ENCODE measurements at regions not wholly inside any gene's neighbourhood (a gene's known extent, or its start where the extent isn't known, plus 50 kb on each side); places are given as distances from the start of the nearest gene placed in this dataset.

- peaks cover 6% of the 10 kb centered on the region for H3K4me1 ChIP-seq (ENCODE audit: insufficient read depth, poor library complexity, severe bottlenecking)
- no peak overlapping the region for H3K27ac ChIP-seq (ENCODE audit: poor library complexity, severe bottlenecking)
- no peaks in the 10 kb centered on the region for H3K9me3 ChIP-seq (ENCODE audit: severe bottlenecking)
- H3K27me3 ChIP-seq (ENCODE audit: insufficient read depth, poor library complexity, severe bottlenecking) = no peaks in the 10 kb centered on the region
- H3K4me3 ChIP-seq (ENCODE audit: severe bottlenecking) = no peak overlapping the region
- no peaks in the 10 kb centered on the region for H3K36me3 ChIP-seq (ENCODE audit: low read depth)
- no peak for TF ChIP-seq CTCF (IDR thresholded peaks at IDR 0.05; ENCODE audit: poor library complexity, severe bottlenecking)
- ATAC-seq (ENCODE audit: low read depth) (no peak), DNase-seq (ENCODE audit: low spot score) (no peak)
Measured at GRCh38 chr6:169083508-169083874, 170.2 kb downstream of the THBS2 start.

GRCh38 chr6:169082817-169083507 lies 170.7 kb downstream of the THBS2 start:
- DNase-seq (ENCODE audit: low spot score) = no peak
- ATAC-seq (ENCODE audit: low read depth) = no peak
- H3K4me1 ChIP-seq (ENCODE audit: insufficient read depth, poor library complexity, severe bottlenecking) = peaks cover 6% of the 10 kb centered on the region
- no peak overlapping the region for H3K4me3 ChIP-seq (ENCODE audit: severe bottlenecking)
- TF ChIP-seq CTCF (IDR thresholded peaks at IDR 0.05; ENCODE audit: poor library complexity, severe bottlenecking) = no peak
- no peaks in the 10 kb centered on the region for H3K27me3 ChIP-seq (ENCODE audit: insufficient read depth, poor library complexity, severe bottlenecking)
- H3K36me3 ChIP-seq (ENCODE audit: low read depth) = no peaks in the 10 kb centered on the region
- no peaks in the 10 kb centered on the region for H3K9me3 ChIP-seq (ENCODE audit: severe bottlenecking)
- H3K27ac ChIP-seq (ENCODE audit: poor library complexity, severe bottlenecking) = no peak overlapping the region

GRCh38 chr6:169082093-169082492 lies 171.6 kb downstream of the THBS2 start:
- TF ChIP-seq CTCF (IDR thresholded peaks at IDR 0.05; ENCODE audit: poor library complexity, severe bottlenecking) = no peak
- DNase-seq (ENCODE audit: low spot score) (no peak), ATAC-seq (ENCODE audit: low read depth) (no peak)

GRCh38 chr6:169081248-169081647 lies 172.4 kb downstream of the THBS2 start:
- Histone ChIP-seq H3K4me1 (ENCODE audit: insufficient read depth, poor library complexity, severe bottlenecking) (peaks cover 6% of the 10 kb centered on the region), H3K4me3 (ENCODE audit: severe bottlenecking) (no peak overlapping the region), H3K36me3 (ENCODE audit: low read depth) (no peaks in the 10 kb centered on the region), H3K27ac (ENCODE audit: poor library complexity, severe bottlenecking) (no peak overlapping the region), H3K27me3 (ENCODE audit: insufficient read depth, poor library complexity, severe bottlenecking) (no peaks in the 10 kb centered on the region), H3K9me3 (ENCODE audit: severe bottlenecking) (no peaks in the 10 kb centered on the region)
- no peak for DNase-seq (ENCODE audit: low spot score)
- no peak for ATAC-seq (ENCODE audit: low read depth)
- no peak for TF ChIP-seq CTCF (IDR thresholded peaks at IDR 0.05; ENCODE audit: poor library complexity, severe bottlenecking)

More at GRCh38 chr6:169082093-169082492, 171.6 kb downstream of the THBS2 start:
- Histone ChIP-seq H3K36me3 (ENCODE audit: low read depth) (no peaks in the 10 kb centered on the region), H3K27ac (ENCODE audit: poor library complexity, severe bottlenecking) (no peak overlapping the region), H3K4me3 (ENCODE audit: severe bottlenecking) (no peak overlapping the region), H3K27me3 (ENCODE audit: insufficient read depth, poor library complexity, severe bottlenecking) (no peaks in the 10 kb centered on the region), H3K4me1 (ENCODE audit: insufficient read depth, poor library complexity, severe bottlenecking) (peaks cover 6% of the 10 kb centered on the region), H3K9me3 (ENCODE audit: severe bottlenecking) (no peaks in the 10 kb centered on the region)

GRCh38 chr6:169079650-169080049 lies 174.0 kb downstream of the THBS2 start:
- no peak for TF ChIP-seq CTCF (IDR thresholded peaks at IDR 0.05; ENCODE audit: poor library complexity, severe bottlenecking)
- Histone ChIP-seq H3K27me3 (ENCODE audit: insufficient read depth, poor library complexity, severe bottlenecking) (no peaks in the 10 kb centered on the region), H3K9me3 (ENCODE audit: severe bottlenecking) (no peaks in the 10 kb centered on the region), H3K27ac (ENCODE audit: poor library complexity, severe bottlenecking) (no peak overlapping the region), H3K36me3 (ENCODE audit: low read depth) (no peaks in the 10 kb centered on the region), H3K4me3 (ENCODE audit: severe bottlenecking) (no peak overlapping the region), H3K4me1 (ENCODE audit: insufficient read depth, poor library complexity, severe bottlenecking) (peaks cover 6% of the 10 kb centered on the region)
- DNase-seq (ENCODE audit: low spot score) = no peak
- no peak; the same call in 2 of the 3 replicates for ATAC-seq (ENCODE audit: low read depth)

All from RWPE2 (cell line).